Esophagus squamous epithelium (tissue), 4 donors: ENCODE measurements at regions not wholly inside any gene's neighbourhood (a gene's known extent, or its start where the extent isn't known, plus 50 kb on each side); places are given as distances from the start of the nearest gene placed in this dataset.

ENCODE experiments used
- POLR2A ChIP-seq, 4 donors: fragments of 450-650 bp; IDR thresholded peaks; one replicate each; pipeline ENCODE4 v1.6.1; 2017; ENCODE audit warnings: antibody characterized with exemption in 4 of 4, mild to moderate bottlenecking in 4 of 4, moderate library complexity in 3 of 4
- TF ChIP-seq, protein P1 (sequence below), 6 experiments: fragments of 450-650 bp in 4 of 6; fragments of 200-600 bp in 2 of 6; sonication (generic) in 2 of 6; IDR thresholded peaks; one replicate each; pipeline ENCODE4 v1.5.1; 2016 to 2019; ENCODE audit warnings: antibody characterized with exemption in 6 of 6, mild to moderate bottlenecking in 4 of 6, moderate library complexity in 4 of 6

DNA sequence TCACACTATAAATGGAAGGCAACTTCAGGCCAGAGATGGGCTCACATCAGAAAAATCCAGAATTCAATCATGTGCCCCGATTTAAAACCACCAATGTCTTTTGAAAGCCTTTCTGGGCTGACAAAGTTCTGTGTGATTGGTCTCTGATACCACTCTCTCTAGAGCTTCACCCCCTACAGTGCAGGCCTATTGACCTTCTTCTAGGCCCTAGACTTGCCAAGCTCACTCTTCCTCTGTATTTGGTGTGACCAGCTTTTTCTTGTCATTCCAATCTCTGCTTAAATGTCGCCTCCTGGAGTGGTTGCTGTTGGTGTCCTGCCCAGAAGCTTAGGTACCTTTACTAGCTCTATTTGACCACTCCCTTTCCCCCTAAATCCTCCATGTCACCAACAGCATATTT, 78.7 kb downstream of the GCNT4 start:
- TF ChIP-seq, protein P1, sequence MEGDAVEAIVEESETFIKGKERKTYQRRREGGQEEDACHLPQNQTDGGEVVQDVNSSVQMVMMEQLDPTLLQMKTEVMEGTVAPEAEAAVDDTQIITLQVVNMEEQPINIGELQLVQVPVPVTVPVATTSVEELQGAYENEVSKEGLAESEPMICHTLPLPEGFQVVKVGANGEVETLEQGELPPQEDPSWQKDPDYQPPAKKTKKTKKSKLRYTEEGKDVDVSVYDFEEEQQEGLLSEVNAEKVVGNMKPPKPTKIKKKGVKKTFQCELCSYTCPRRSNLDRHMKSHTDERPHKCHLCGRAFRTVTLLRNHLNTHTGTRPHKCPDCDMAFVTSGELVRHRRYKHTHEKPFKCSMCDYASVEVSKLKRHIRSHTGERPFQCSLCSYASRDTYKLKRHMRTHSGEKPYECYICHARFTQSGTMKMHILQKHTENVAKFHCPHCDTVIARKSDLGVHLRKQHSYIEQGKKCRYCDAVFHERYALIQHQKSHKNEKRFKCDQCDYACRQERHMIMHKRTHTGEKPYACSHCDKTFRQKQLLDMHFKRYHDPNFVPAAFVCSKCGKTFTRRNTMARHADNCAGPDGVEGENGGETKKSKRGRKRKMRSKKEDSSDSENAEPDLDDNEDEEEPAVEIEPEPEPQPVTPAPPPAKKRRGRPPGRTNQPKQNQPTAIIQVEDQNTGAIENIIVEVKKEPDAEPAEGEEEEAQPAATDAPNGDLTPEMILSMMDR (IDR thresholded peaks at IDR 0.05), result no peak
- no peak for TF ChIP-seq POLR2A (IDR thresholded peaks at IDR 0.05)
